ENCODE measurements at regions not wholly inside any gene's neighbourhood (a gene's known extent, or its start where the extent isn't known, plus 50 kb on each side); places are given as distances from the start of the nearest gene placed in this dataset.

DNA sequence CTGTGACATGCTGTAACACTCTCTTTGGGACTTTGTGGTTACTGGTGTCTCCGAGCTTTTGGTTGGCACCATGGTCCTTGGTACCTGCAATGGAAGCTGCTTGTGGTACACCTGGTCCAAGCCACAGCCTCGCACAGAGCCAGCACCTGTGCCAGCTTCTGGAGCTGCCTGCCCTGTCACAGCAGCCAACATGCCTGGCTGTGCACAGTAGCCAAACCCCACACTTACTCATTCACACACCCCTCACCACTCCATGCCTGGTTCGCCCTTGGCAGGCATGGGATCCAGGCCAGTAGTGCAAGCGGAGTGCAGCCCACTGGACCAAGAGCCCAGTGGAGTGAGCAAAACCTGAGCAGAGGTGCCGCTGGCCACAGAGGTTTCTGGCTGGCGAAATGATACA, 459.9 kb downstream of the TBC1D32 start:
- TF ChIP-seq, protein P1, sequence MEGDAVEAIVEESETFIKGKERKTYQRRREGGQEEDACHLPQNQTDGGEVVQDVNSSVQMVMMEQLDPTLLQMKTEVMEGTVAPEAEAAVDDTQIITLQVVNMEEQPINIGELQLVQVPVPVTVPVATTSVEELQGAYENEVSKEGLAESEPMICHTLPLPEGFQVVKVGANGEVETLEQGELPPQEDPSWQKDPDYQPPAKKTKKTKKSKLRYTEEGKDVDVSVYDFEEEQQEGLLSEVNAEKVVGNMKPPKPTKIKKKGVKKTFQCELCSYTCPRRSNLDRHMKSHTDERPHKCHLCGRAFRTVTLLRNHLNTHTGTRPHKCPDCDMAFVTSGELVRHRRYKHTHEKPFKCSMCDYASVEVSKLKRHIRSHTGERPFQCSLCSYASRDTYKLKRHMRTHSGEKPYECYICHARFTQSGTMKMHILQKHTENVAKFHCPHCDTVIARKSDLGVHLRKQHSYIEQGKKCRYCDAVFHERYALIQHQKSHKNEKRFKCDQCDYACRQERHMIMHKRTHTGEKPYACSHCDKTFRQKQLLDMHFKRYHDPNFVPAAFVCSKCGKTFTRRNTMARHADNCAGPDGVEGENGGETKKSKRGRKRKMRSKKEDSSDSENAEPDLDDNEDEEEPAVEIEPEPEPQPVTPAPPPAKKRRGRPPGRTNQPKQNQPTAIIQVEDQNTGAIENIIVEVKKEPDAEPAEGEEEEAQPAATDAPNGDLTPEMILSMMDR (IDR thresholded peaks at IDR 0.05; ENCODE audit: insufficient read depth, low read length), result no peak
- no peak for TF ChIP-seq GABPA (IDR thresholded peaks at IDR 0.05; ENCODE audit: low read depth)

Measured in HL-60 (cell line).